GM19468 (cell line): ENCODE measurements at regions not wholly inside any gene's neighbourhood (a gene's known extent, or its start where the extent isn't known, plus 50 kb on each side); places are given as distances from the start of the nearest gene placed in this dataset.
A peak's percentile ranks its signal among the peaks of the same experiment; 100 is the strongest.
"Not testable (repeated sequence)": the region's sequence is repeated elsewhere in the genome, so short reads cannot be mapped to it uniquely, and the experiment has no call there.

Experiments used
- ATAC-seq: cut with Tn5 transposase; IDR thresholded peaks from one replicate; pipeline ENCODE4 v1.9.1; 2021; ENCODE audit warnings: mild to moderate bottlenecking, moderate library complexity, moderate number of reproducible peaks; ENCODE audit not compliant: unreplicated experiment; ENCODE audit errors: extremely low read depth

GRCh38 chr2:189231719-189232323 is 52.3 kb upstream of the COL5A2 start:
- ATAC-seq, result no peak

DNA sequence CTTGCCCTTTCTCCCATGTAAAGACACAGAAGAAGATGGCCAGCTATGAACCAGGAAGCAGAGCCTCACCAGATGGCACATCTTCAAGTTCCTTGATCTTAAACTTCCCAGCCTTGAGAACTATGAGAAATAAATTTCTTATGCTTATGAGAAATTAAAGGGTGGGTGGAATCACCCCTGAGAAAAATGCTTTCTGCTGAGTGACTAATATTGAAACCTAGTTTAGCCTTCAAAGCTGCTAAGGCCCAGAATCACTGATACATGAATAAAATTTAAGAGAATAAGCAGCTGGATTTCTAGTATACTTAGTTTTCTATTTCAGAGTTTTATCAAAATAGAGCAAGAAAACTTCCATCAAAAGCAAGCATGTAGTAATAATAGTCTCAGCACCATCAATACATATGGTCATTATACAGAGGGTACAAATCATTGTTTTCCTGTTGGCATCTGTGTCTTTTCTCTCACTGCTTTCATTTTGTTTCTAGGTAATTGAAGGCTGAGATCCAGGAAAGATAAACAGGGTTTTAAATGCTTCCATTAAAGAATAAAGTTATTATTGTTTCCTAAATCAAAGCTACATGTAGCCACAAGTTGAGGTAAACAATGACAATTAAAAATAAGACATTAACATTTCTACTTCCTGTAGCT is 53.3 kb upstream of the COL5A2 start:
- ATAC-seq, result peak; percentile 71

GRCh38 chr2:189233527-189233926 is 54.0 kb upstream of the COL5A2 start:
- ATAC-seq, result no peak

DNA sequence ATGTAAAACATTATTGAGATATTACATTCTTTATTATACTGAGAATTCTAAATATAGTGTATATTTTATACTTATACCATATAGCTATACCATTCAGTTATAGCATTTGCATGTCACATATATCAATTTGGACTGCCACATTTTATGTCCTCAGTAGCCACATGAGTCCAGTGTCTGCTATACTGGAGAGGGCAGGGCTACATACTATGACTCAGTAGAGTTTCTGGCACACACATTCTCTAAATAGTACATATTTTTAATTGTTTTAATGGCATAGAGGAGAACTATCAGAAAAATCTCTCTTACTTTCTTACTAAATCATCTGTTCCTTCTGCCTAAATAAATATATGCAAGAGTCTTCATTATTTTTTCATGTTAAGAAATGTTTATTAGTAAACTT is 55.4 kb upstream of the COL5A2 start:
- no peak for ATAC-seq

- ATAC-seq, result no peak
Measured at GRCh38 chr2:189236066-189236465, 56.5 kb upstream of the COL5A2 start.

- no peak for ATAC-seq
Measured at GRCh38 chr2:189238903-189239302, 59.3 kb upstream of the COL5A2 start.

DNA sequence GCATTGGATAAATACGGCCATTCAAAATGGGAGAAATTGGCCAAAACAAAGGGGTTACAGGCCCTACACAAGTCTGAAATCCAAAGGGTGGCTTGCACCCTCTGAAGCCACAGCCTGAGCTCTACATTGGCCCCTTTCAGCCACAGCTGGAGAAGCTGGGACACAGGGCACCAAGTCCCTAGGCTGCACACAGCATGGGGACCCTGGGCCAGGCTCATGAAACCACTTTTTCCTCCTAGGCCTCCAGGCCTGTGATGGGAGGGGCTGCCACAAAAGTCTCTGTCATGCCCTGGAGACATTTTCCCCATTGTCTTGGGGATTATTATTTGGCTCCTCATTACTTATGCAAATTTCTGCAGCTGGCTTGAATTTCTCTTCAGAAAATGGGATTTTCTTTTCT is 64.3 kb upstream of the COL5A2 start:
- not testable (repeated sequence) for ATAC-seq

DNA sequence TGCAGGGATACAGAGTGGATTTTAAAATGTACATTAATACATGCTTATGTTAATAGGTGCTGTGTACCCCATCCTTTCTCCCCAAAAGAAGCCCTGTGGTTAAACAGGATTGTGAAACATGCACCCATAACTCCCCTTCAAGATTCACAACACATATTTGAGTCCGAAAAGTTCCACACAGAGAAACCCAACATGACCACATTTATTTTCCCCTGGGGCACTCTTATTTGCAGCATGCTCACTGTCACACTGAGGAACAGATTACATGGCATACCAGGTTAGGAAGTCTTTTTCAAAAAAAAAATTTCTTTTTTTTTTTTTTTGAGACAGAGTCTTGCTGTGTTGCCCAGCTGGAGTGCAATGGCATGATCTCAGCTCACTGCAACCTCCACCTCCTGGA is 67.7 kb upstream of the COL5A2 start:
- no peak for ATAC-seq

DNA sequence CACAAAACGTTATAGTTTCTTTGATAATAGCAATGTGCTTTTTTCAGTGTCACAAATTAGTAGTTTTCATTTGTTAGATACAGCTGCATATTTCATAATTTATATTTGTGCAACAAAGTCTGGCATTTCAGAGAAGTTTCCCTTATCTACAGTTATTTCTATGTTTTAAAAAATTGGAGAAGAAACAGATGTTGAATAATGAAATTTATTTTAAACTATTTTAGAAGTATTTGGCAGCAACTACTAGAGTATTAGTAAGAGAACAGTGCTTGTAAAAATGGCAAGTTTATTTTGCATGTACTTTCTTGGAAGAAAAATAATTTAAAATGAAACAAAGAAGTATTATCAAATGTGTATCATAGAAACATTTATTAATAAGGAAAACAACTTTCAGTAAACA is 68.6 kb upstream of the COL5A2 start:
- no peak for ATAC-seq

- ATAC-seq, result no peak
Measured at GRCh38 chr2:189249171-189249570, 69.6 kb upstream of the COL5A2 start.

DNA sequence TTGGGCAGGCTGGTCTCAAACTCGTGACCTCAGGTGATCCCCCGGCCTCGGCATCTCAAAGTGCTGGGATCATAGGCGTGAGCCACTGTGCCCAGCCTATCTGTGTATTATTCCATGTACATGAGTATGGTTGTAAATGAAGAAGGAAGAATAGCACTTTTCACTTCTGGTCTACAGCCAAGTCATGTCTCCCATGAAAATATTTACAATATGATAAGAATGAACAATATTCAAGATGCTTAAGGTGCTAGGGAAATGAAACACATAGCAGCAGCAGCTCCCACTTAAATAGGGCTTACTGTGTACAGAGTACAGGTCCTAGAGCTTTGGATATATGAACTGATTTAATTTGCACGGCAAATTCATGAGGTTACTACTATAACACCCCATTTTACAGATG is 70.3 kb upstream of the COL5A2 start:
- ATAC-seq, result no peak

GRCh38 chr2:189252991-189253675 is 73.6 kb upstream of the COL5A2 start:
- no peak for ATAC-seq

DNA sequence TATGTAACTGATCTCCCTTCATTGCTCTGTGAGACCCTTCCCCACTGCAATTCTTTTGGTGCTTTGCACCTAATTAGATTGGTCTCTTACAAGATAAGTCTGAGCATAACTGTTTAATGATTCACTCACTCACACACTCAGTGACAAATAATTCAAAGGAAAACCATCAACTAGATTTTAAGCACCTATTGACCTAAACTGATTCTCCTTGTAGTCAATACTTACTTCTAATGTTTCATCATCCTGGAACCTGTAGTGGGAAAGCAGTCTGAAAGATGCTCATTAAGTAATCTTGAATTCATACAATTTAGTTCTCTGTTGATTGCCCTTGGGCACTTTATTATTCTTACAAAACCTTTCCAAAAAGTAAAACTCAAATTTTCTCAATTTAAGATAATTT is 74.3 kb upstream of the COL5A2 start:
- no peak for ATAC-seq

DNA sequence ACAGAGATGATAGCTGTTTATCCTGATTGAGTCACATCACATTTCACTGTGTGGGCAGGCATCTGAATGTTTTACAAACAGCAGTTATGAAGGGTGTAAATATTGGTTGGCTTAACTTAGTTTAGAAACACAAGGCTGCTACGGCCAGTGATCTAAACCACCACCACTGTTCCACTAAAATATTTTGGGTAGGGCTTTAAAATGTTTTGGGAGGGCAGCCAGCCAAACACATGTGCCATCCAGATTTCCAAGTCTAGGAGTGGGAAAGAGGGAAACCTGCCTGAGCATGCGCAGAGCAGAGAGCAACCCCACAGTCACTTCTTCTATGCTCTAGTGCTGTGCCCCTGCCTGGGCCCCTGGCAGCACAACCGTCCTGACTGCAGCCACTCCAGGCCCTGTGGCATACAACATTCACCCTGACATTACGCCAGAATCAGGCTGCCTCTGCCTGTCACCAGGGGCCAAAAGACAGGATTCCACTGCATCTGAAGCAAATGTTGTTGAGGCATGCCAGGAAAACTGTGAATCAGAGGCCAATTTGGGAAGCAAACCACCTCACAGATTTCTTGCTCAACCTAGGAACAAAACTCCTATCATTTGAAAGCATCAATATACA is 74.8 kb upstream of the COL5A2 start:
- ATAC-seq, result no peak

- ATAC-seq, result no peak
Measured at GRCh38 chr2:189255711-189256110, 76.2 kb upstream of the COL5A2 start.

DNA sequence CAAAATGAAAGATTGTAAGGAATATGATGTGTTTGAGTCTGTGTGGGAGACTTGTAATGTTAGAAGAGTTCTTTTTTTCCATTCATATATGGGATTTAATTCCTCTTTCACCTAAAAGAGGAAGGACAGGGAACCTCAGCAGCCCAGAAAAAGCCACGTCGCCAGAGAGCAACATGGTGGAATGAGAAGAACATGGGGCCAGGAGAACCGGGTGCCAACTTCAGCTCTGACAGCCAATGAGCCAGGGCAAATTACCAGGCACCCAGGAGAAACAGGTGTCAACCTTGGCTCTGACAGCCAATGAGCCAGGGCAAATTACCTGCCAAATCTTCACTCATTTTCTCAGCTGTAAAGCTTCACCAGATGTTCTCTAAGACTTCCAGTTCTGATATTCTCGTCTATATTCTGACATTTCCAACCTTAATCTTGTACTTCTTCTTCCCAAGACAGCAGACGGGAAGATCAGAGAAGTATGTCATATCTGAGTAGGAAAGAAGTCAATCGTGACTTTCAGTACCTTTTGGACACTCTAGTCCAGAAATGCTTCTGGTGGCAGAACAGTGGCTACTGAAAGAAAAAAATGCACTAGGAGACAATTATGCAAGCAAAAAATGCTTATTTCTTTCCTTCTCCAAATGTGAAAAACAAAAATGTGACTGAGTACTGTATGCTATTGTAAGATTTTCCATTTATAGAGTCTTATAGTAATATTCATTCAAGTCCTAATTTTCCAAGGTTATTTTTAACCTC is 79.2 kb upstream of the COL5A2 start:
- ATAC-seq, result no peak

GRCh38 chr2:189260361-189260814 is 80.8 kb upstream of the COL5A2 start:
- ATAC-seq, result no peak

DNA sequence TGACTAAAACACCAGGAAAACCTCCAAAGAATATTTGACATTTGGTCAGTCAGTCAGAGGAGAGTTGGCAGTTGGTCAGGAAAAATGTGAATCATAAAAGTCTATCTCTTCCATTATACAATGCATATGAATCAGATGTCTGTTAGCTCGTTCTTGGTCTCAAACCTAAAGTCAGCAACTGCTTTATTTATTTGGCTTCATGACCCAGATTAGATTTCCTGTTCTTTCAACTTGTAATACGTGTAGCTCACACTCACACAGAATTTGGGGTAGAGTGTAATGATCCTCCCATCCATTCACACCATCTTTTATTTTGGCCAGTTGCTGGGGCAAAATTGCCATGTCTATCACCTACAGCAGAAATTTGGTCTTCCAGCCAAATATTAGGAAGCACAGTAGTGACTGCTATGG is 81.9 kb upstream of the COL5A2 start:
- ATAC-seq, result no peak

- ATAC-seq, result no peak
Measured at GRCh38 chr2:189261916-189262315, 82.4 kb upstream of the COL5A2 start.

DNA sequence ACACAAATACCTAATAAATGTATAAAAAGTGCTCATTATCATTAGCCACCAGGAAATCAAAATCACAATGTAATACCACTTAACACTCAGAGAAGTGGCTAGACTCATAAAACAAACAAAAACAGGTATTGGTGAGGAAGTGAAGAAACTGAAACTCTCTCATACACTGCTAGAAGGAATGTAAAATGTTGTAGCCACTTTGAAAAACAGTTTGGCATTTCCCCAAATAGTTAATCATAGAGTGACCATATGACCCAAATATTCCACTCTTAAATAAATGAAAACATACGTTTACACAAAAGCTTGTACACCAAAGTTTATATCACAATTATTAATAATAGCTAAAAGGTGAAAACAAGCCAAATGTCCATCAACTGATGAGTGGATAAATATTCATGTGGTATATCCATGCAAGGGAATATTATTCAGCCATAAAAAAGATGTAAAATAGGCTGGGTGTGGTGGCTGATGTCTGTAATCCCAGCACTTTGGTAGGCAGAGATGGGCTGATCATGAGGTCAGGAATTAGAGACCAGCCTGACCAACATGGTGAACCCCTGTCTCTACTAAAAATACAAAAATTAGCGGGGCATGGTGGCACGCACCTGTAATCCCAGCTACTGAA is 86.2 kb upstream of the COL5A2 start:
- no peak for ATAC-seq
